Astrocyte (in vitro differentiated cells and primary cell): ENCODE measurements at regions not wholly inside any gene's neighbourhood (a gene's known extent, or its start where the extent isn't known, plus 50 kb on each side); places are given as distances from the start of the nearest gene placed in this dataset.

Experiments used
- EZH2 ChIP-seq: IDR thresholded peaks from 2 replicates; pipeline ENCODE4 v1.6.1; 2012; ENCODE audit warnings: mild to moderate bottlenecking, low read length, inconsistent platforms; ENCODE audit not compliant: insufficient read depth
- TF ChIP-seq, protein P1 (sequence below): IDR thresholded peaks from 2 replicates; pipeline ENCODE4 v1.5.1; 2011; ENCODE audit warnings: low read depth, mild to moderate bottlenecking, inconsistent platforms, low read length, moderate library complexity; ENCODE audit not compliant: insufficient read depth

- no peak for TF ChIP-seq EZH2
- TF ChIP-seq, protein P1, sequence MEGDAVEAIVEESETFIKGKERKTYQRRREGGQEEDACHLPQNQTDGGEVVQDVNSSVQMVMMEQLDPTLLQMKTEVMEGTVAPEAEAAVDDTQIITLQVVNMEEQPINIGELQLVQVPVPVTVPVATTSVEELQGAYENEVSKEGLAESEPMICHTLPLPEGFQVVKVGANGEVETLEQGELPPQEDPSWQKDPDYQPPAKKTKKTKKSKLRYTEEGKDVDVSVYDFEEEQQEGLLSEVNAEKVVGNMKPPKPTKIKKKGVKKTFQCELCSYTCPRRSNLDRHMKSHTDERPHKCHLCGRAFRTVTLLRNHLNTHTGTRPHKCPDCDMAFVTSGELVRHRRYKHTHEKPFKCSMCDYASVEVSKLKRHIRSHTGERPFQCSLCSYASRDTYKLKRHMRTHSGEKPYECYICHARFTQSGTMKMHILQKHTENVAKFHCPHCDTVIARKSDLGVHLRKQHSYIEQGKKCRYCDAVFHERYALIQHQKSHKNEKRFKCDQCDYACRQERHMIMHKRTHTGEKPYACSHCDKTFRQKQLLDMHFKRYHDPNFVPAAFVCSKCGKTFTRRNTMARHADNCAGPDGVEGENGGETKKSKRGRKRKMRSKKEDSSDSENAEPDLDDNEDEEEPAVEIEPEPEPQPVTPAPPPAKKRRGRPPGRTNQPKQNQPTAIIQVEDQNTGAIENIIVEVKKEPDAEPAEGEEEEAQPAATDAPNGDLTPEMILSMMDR: no peak
Measured at GRCh38 chr2:173760553-173760952, 204.6 kb downstream of the SP3 start.
